SK-N-SH treated with all-trans-retinoic acid at 6 μM for 48 hours (cell line): ENCODE measurements at regions not wholly inside any gene's neighbourhood (a gene's known extent, or its start where the extent isn't known, plus 50 kb on each side); places are given as distances from the start of the nearest gene placed in this dataset.

Source experiments
- ATAC-seq: fragments of 200-7000 bp; cut with Tn5 transposase; 3 replicates; pipeline ENCODE4 v1.9.1; 2020; ENCODE audit warnings: mild to moderate bottlenecking, moderate library complexity
- ARNTL ChIP-seq: fragments of 450-650 bp; formaldehyde crosslinking; IDR thresholded peaks from 2 replicates; pipeline ENCODE4 v1.5.0; 2020; ENCODE audit warnings: low read depth, mild to moderate bottlenecking, moderate library complexity, borderline replicate concordance
- BACH2 ChIP-seq: fragments of 250-450 bp; sonication (Bioruptor Pico); IDR thresholded peaks from 2 replicates; pipeline ENCODE4 v1.9.0; 2021; ENCODE audit warnings: mild to moderate bottlenecking, borderline replicate concordance
- CSDC2 ChIP-seq: fragments of 250-450 bp; sonication (Bioruptor Pico); IDR thresholded peaks from 2 replicates; pipeline ENCODE4 v1.5.0; 2020; ENCODE audit warnings: mild to moderate bottlenecking, moderate library complexity
- CSRNP3 ChIP-seq: fragments of 250-450 bp; sonication (Bioruptor Pico); IDR thresholded peaks from 2 replicates; pipeline ENCODE4 v1.5.1; 2021; ENCODE audit warnings: mild to moderate bottlenecking, moderate library complexity
- ESRRG ChIP-seq: fragments of 250-450 bp; sonication (Bioruptor Pico); IDR thresholded peaks from 2 replicates; pipeline ENCODE4 v1.6.1; 2021; ENCODE audit warnings: mild to moderate bottlenecking
- GLIS3 ChIP-seq: fragments of 250-450 bp; sonication (Bioruptor Pico); IDR thresholded peaks from 2 replicates; pipeline ENCODE4 v1.5.0; 2020; ENCODE audit warnings: mild to moderate bottlenecking, moderate library complexity
- ISL1 ChIP-seq: fragments of 250-450 bp; sonication (Bioruptor Pico); IDR thresholded peaks from 2 replicates; pipeline ENCODE4 v2.1.2; 2022; ENCODE audit warnings: mild to moderate bottlenecking, moderate library complexity
- OSR1 ChIP-seq: fragments of 250-450 bp; sonication (Bioruptor Pico); IDR thresholded peaks from 2 replicates; pipeline ENCODE4 v1.8.0; 2022; ENCODE audit warnings: moderate library complexity, mild to moderate bottlenecking, inconsistent platforms
- POU6F1 ChIP-seq: fragments of 250-450 bp; sonication (Bioruptor Pico); IDR thresholded peaks from 2 replicates; pipeline ENCODE4 v1.8.0; 2021; ENCODE audit warnings: low read depth, mild to moderate bottlenecking, moderate library complexity, borderline replicate concordance
- RARB ChIP-seq: fragments of 250-450 bp; sonication (Bioruptor Pico); IDR thresholded peaks from 2 replicates; pipeline ENCODE4 v1.8.0; 2021; ENCODE audit warnings: mild to moderate bottlenecking, moderate library complexity
- SNAI2 ChIP-seq: fragments of 250-450 bp; sonication (Bioruptor Pico); IDR thresholded peaks from 2 replicates; pipeline ENCODE4 v1.5.0; 2020; ENCODE audit warnings: mild to moderate bottlenecking, moderate library complexity
- TCF4 ChIP-seq: fragments of 250-450 bp; sonication (Bioruptor Pico); IDR thresholded peaks from 2 replicates; pipeline ENCODE4 v1.8.0; 2021; ENCODE audit warnings: mild to moderate bottlenecking, moderate library complexity, borderline replicate concordance
- TOX ChIP-seq: fragments of 250-450 bp; sonication (Bioruptor Pico); IDR thresholded peaks from 2 replicates; pipeline ENCODE4 v1.8.0; 2021; ENCODE audit warnings: mild to moderate bottlenecking, moderate library complexity, borderline replicate concordance
- TSHZ2 ChIP-seq: fragments of 250-450 bp; sonication (Bioruptor Pico); IDR thresholded peaks from 2 replicates; pipeline ENCODE4 v1.5.0; 2020; ENCODE audit warnings: mild to moderate bottlenecking, moderate library complexity
- ZC3H10 ChIP-seq: fragments of 250-450 bp; sonication (Bioruptor Pico); IDR thresholded peaks from 2 replicates; pipeline ENCODE4 v1.5.1; 2021; ENCODE audit warnings: mild to moderate bottlenecking, moderate library complexity
- ZFP3 ChIP-seq: fragments of 250-450 bp; sonication (Bioruptor Pico); IDR thresholded peaks from 2 replicates; pipeline ENCODE4 v1.5.0; 2020; ENCODE audit warnings: mild to moderate bottlenecking, moderate library complexity
- ZFP30 ChIP-seq: fragments of 450-650 bp; formaldehyde crosslinking; IDR thresholded peaks from 2 replicates; pipeline ENCODE4 v1.5.0; 2022; ENCODE audit warnings: mild to moderate bottlenecking, moderate library complexity
- ZNF565 ChIP-seq: fragments of 450-650 bp; formaldehyde crosslinking; conservative IDR thresholded peaks from 2 replicates; pipeline ENCODE4 v1.5.0; 2020; ENCODE audit warnings: low read depth, mild to moderate bottlenecking, moderate library complexity
- ZNF70 ChIP-seq: fragments of 450-650 bp; formaldehyde crosslinking; IDR thresholded peaks from 2 replicates; pipeline ENCODE4 v1.5.0; 2020; ENCODE audit warnings: mild to moderate bottlenecking, moderate library complexity
- ZNF8 ChIP-seq: fragments of 450-650 bp; formaldehyde crosslinking; IDR thresholded peaks from 2 replicates; pipeline ENCODE4 v1.5.0; 2020; ENCODE audit warnings: mild to moderate bottlenecking, moderate library complexity
- TF ChIP-seq, protein P1 (sequence below): fragments of 250-450 bp; sonication (Bioruptor Pico); IDR thresholded peaks from 2 replicates; pipeline ENCODE4 v1.8.0; 2020; ENCODE audit warnings: mild to moderate bottlenecking, moderate library complexity, borderline replicate concordance

DNA sequence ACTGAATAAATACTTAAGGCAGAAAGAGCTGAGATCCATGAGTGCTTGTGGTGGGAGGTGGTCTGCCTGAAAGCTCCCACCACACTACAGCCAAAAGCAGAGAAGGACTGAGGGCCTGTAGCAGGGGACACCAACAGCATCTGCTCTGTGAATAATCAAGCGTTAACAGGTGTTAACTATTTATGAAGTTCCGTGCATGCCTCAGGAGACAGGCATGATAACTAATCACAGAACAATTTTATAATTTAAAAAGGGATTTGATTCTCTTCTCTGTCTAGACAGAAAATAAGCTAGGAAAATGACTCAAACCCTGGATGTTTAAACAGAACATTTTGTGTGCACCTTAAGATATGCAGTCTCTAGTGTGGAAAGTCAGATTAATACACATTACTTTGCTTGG, 61.5 kb upstream of the GHITM start:
- no peak for ATAC-seq
- no peak for TF ChIP-seq GLIS3
- TF ChIP-seq CSRNP3 (CRISPR knock-in tag): no peak
- TF ChIP-seq TOX: no peak
- no peak for TF ChIP-seq RARB (CRISPR knock-in tag)
- no peak for TF ChIP-seq CSDC2 (CRISPR knock-in tag)
- no peak for TF ChIP-seq TCF4
- TF ChIP-seq ARNTL (CRISPR knock-in tag): no peak
- TF ChIP-seq TSHZ2 (CRISPR knock-in tag): no peak
- TF ChIP-seq SNAI2 (CRISPR knock-in tag): no peak

DNA sequence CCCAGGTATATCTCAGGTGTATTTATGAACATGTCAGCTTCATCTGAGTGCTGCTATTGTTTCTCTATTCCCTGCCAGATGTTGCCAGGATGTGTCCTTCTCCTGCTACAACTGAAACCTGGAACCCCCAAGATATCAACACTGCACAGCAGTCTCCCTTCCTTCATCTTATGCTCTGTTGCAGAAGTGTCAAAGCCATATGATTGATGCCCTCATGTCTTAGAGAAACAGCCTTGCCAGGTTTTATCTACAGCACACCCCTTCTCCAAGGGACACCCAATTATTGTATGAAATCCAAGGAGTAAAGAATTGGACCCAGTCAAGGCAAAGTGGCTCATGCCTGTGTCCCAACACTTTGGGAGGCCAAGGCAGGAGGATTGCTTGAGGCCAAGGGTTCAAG, 60.5 kb upstream of the GHITM start:
- TF ChIP-seq ZC3H10 (no peak), POU6F1 (CRISPR knock-in tag) (no peak), ZNF8 (CRISPR knock-in tag) (no peak), TOX (no peak), BACH2 (CRISPR knock-in tag) (no peak), ESRRG (CRISPR knock-in tag) (no peak), ARNTL (CRISPR knock-in tag) (no peak), ISL1 (CRISPR knock-in tag) (no peak), RARB (CRISPR knock-in tag) (no peak), TSHZ2 (CRISPR knock-in tag) (no peak)
- TF ChIP-seq, protein P1, sequence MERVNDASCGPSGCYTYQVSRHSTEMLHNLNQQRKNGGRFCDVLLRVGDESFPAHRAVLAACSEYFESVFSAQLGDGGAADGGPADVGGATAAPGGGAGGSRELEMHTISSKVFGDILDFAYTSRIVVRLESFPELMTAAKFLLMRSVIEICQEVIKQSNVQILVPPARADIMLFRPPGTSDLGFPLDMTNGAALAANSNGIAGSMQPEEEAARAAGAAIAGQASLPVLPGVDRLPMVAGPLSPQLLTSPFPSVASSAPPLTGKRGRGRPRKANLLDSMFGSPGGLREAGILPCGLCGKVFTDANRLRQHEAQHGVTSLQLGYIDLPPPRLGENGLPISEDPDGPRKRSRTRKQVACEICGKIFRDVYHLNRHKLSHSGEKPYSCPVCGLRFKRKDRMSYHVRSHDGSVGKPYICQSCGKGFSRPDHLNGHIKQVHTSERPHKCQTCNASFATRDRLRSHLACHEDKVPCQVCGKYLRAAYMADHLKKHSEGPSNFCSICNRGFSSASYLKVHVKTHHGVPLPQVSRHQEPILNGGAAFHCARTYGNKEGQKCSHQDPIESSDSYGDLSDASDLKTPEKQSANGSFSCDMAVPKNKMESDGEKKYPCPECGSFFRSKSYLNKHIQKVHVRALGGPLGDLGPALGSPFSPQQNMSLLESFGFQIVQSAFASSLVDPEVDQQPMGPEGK: no peak
- no peak for ATAC-seq

DNA sequence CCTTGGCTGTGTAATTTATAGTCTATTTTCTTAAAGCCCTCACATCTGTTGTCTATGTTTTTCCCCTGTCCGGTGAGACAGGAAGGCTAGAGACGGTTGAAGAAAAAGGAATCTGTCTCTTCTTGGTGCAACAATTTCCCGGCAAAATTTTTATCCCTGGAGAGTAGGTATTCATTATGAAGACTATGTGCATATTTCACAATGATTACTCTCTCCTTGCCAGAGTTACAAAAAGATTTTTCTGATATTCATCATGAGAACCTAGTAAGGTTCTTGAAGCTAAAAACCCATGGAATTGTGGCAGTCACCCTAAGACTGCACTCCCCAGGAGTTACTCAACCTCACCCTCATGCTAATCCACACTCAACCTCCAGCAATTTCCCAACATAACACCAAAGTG, 55.0 kb upstream of the GHITM start:
- ATAC-seq: no peak
- TF ChIP-seq SNAI2 (CRISPR knock-in tag): no peak
- no peak for TF ChIP-seq GLIS3
- TF ChIP-seq BACH2 (CRISPR knock-in tag): no peak
- TF ChIP-seq ZC3H10: no peak
- TF ChIP-seq ZFP30 (CRISPR knock-in tag): no peak
- no peak for TF ChIP-seq ARNTL (CRISPR knock-in tag)
- no peak for TF ChIP-seq TCF4
- TF ChIP-seq, protein P1: no peak
- no peak for TF ChIP-seq ZNF565 (CRISPR knock-in tag)
- TF ChIP-seq OSR1 (CRISPR knock-in tag): no peak
- no peak for TF ChIP-seq POU6F1 (CRISPR knock-in tag)
- TF ChIP-seq ZFP3: no peak
- TF ChIP-seq RARB (CRISPR knock-in tag): no peak
- no peak for TF ChIP-seq ZNF70
- no peak for TF ChIP-seq ISL1 (CRISPR knock-in tag)
- no peak for TF ChIP-seq TOX
- TF ChIP-seq CSDC2 (CRISPR knock-in tag): no peak
- TF ChIP-seq ZNF8 (CRISPR knock-in tag): no peak
- no peak for TF ChIP-seq ESRRG (CRISPR knock-in tag)
